Peyer's patch (tissue), 4 donors: ENCODE measurements at regions not wholly inside any gene's neighbourhood (a gene's known extent, or its start where the extent isn't known, plus 50 kb on each side); places are given as distances from the start of the nearest gene placed in this dataset.

Experiments
- DNase-seq, 3 donors: peaks; one replicate each; pipeline ENCODE4 v3.0.0-alpha.2; 2017 to 2019
- H3K27ac ChIP-seq, 4 donors: fragments of 200-600 bp; sonication (generic); one replicate each; pipeline ENCODE4 v1.5.1; 2016 to 2019
- H3K27me3 ChIP-seq, 2 donors: fragments of 200-600 bp; sonication (generic); one replicate each; pipeline ENCODE4 v1.5.1; 2019
- H3K36me3 ChIP-seq, 3 donors: fragments of 200-600 bp; sonication (generic); one replicate each; pipeline ENCODE4 v1.5.1; 2016 to 2019
- H3K4me1 ChIP-seq, 4 donors: fragments of 200-600 bp; sonication (generic); one replicate each; pipeline ENCODE4 v1.5.1; 2016 to 2019
- H3K4me3 ChIP-seq, 4 donors: fragments of 200-600 bp; sonication (generic); 1 replicate in 3 of 4; 2 replicates in 1 of 4; pipeline ENCODE4 v1.5.1; 2016 to 2019; ENCODE audit warnings: mild to moderate bottlenecking in 1 of 4
- H3K9me3 ChIP-seq, 4 donors: fragments of 200-600 bp; sonication (generic); one replicate each; pipeline ENCODE4 v1.5.1; 2016 to 2019; ENCODE audit warnings: mild to moderate bottlenecking in 1 of 4
- CTCF ChIP-seq, 6 experiments: fragments of 450-650 bp in 4 of 6; fragments of 200-600 bp in 2 of 6; sonication (generic) in 1 of 6; IDR thresholded peaks; one replicate each; pipeline ENCODE4 v1.5.1; 2017 to 2019; ENCODE audit warnings: antibody characterized with exemption in 6 of 6, mild to moderate bottlenecking in 3 of 6, moderate library complexity in 1 of 6
- POLR2A ChIP-seq, 2 donors: fragments of 450-650 bp; IDR thresholded peaks; one replicate each; pipeline ENCODE4 v1.5.1; 2017; ENCODE audit warnings: antibody characterized with exemption in 2 of 2, mild to moderate bottlenecking in 2 of 2, moderate library complexity in 2 of 2

DNA sequence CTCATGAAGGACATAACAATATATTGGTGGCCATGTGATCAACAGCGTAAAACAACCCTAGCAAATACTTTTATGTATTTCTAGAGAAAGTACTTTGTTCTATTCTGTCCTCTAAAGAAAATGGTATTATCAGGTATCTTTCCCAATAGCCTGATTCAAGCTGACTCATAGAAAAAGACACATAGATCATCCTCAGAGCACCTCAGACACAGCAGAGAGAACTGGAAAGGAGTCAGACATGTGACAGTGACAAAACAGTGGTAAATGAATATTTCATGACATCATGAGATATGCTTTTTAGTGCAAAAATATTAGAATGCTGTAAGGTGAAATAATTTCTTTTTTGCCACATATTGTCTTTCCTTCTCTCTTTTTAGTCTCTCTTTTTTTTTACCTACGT, 1355.0 kb upstream of the MAP3K7 start:
- Histone ChIP-seq H3K36me3 (no peaks in the 10 kb centered on the region), H3K27ac (no peak overlapping the region), H3K9me3 (no peaks in the 10 kb centered on the region), H3K27me3 (no peaks in the 10 kb centered on the region), H3K4me1 (no peaks in the 10 kb centered on the region), H3K4me3 (no peak overlapping the region)
- no peak for DNase-seq
- TF ChIP-seq POLR2A (IDR thresholded peaks at IDR 0.05) (no peak), CTCF (IDR thresholded peaks at IDR 0.05) (no peak)

- no peak for TF ChIP-seq CTCF (IDR thresholded peaks at IDR 0.05)
- DNase-seq: no peak
These were observed 1353.9 kb upstream of the MAP3K7 start for GRCh38 chr6:91940801-91941200.

DNA sequence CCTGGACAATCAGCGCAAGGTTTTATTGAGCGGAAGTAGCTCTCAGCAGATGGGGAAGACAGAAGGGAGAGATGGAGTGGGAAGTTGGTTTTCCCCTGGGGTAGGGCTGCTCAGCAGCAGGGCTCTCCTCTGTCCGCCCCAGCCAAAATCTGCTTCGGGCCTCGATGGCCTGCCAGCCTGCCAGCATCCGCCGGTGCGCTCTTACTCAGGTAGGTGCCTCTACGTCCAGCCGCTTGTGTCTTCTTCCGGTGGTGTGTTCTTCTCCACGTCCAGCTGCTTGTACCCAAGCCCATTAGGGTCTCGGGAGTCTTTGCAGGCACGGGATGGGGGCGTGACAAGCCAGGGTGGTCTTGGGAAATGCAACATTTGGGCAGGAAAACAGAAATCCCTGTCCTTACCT, 1340.0 kb upstream of the MAP3K7 start:
- TF ChIP-seq CTCF (IDR thresholded peaks at IDR 0.05) (no peak), POLR2A (IDR thresholded peaks at IDR 0.05) (no peak)
- Histone ChIP-seq H3K27me3 (no peaks in the 10 kb centered on the region), H3K9me3 (no peaks in the 10 kb centered on the region), H3K36me3 (no peaks in the 10 kb centered on the region), H3K4me3 (no peak overlapping the region), H3K27ac (no peak overlapping the region), H3K4me1 (no peaks in the 10 kb centered on the region)
- no peak for DNase-seq

More at GRCh38 chr6:91940801-91941200, 1353.9 kb upstream of the MAP3K7 start:
- Histone ChIP-seq H3K4me3 (no peak overlapping the region), H3K4me1 (no peaks in the 10 kb centered on the region), H3K9me3 (no peaks in the 10 kb centered on the region), H3K27me3 (no peaks in the 10 kb centered on the region), H3K36me3 (no peaks in the 10 kb centered on the region), H3K27ac (no peak overlapping the region)

DNA sequence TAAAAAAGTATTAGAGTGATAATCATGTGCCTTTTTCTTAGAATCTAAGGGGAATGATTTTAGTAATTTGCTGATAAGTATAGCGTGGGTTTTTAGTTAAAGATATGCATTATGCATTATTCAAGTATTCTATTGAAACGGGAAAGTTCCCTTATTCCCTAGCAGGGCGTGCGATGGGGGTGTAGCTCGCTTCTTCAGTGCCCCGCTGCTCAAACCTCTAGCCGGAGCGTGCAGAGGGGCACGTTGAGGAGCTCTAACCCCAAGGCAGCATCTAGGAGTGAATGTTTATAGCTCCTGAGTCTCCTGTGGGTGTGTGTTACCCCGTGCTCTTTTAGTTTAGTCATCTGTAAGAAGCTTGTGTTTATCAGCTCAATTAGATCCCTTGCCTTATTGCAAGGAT, 1339.5 kb upstream of the MAP3K7 start:
- no peak for DNase-seq
- TF ChIP-seq CTCF (IDR thresholded peaks at IDR 0.05) (no peak), POLR2A (IDR thresholded peaks at IDR 0.05) (no peak)
- H3K4me3 ChIP-seq: no peak overlapping the region
- H3K4me1 ChIP-seq: no peaks in the 10 kb centered on the region
- no peaks in the 10 kb centered on the region for H3K36me3 ChIP-seq
- no peaks in the 10 kb centered on the region for H3K9me3 ChIP-seq
- no peaks in the 10 kb centered on the region for H3K27me3 ChIP-seq
- no peak overlapping the region for H3K27ac ChIP-seq

- Histone ChIP-seq H3K9me3 (no peaks in the 10 kb centered on the region), H3K27ac (no peak overlapping the region), H3K4me1 (no peaks in the 10 kb centered on the region), H3K36me3 (no peaks in the 10 kb centered on the region), H3K27me3 (no peaks in the 10 kb centered on the region), H3K4me3 (no peak overlapping the region)
- TF ChIP-seq POLR2A (IDR thresholded peaks at IDR 0.05) (no peak), CTCF (IDR thresholded peaks at IDR 0.05) (no peak)
- DNase-seq: no peak
These were observed 1325.1 kb upstream of the MAP3K7 start for GRCh38 chr6:91911945-91912344.

- no peaks in the 10 kb centered on the region for H3K4me1 ChIP-seq
- no peaks in the 10 kb centered on the region for H3K36me3 ChIP-seq
- H3K27ac ChIP-seq: no peak overlapping the region
These were observed 1317.8 kb upstream of the MAP3K7 start for GRCh38 chr6:91904586-91905164.

More at GRCh38 chr6:91904586-91905164, 1317.8 kb upstream of the MAP3K7 start:
- H3K9me3 ChIP-seq: no peaks in the 10 kb centered on the region
- no peak overlapping the region for H3K4me3 ChIP-seq
- DNase-seq: no peak
- no peaks in the 10 kb centered on the region for H3K27me3 ChIP-seq
- TF ChIP-seq POLR2A (IDR thresholded peaks at IDR 0.05) (no peak), CTCF (IDR thresholded peaks at IDR 0.05) (no peak)
